Endothelial cell of umbilical vein (primary cell): ENCODE measurements at regions not wholly inside any gene's neighbourhood (a gene's known extent, or its start where the extent isn't known, plus 50 kb on each side); places are given as distances from the start of the nearest gene placed in this dataset.

ENCODE experiments used
- BruUV-seq: library from RNA; stranded (reverse); fragments of 400-500 nt; replicated peaks from 2 replicates; lab custom pipeline; 2021; lab: Mats Ljungman, UMichigan
- CTCF ChIA-PET: fragments of 300-600, 350-600 bp; sonication (Branson Sonifier 250); formaldehyde crosslinking; loops from one replicate; lab custom pipeline; 2021; ENCODE audit warnings: antibody characterized with exemption, inconsistent platforms; lab: Charles Lee
- POLR2A ChIA-PET: fragments of 300-600, 350-600 bp; sonication (Branson Sonifier 250); formaldehyde crosslinking; loops from one replicate; lab custom pipeline; 2021; ENCODE audit warnings: antibody characterized with exemption, inconsistent platforms; lab: Charles Lee
- DNase-seq: peaks from one replicate; pipeline ENCODE4 v3.0.0-alpha.2; 2011; ENCODE audit warnings: low read depth, low spot score
- FAIRE-seq: peaks from 2 replicates; lab custom pipeline; 2011; peaks lifted over from hg19 to GRCh38; lab: Jason Lieb, UNC
- H2AFZ ChIP-seq: 2 replicates; pipeline ENCODE4 v1.6.0; 2012; ENCODE audit warnings: low read depth, low read length, control low read depth, inconsistent platforms
- H3K27ac ChIP-seq: 2 replicates; pipeline ENCODE4 v1.5.1; 2011; ENCODE audit warnings: low read depth, mild to moderate bottlenecking, control low read depth, low read length, moderate library complexity; ENCODE audit not compliant: insufficient read depth
- H3K27me3 ChIP-seq, 2 experiments: 2 replicates each; pipeline versions ENCODE4 v1.6.0 to v1.6.1; 2011; ENCODE audit warnings: low read length in 2 of 2, mixed read lengths in 1 of 2; ENCODE audit not compliant: control insufficient read depth in 2 of 2, insufficient read depth in 2 of 2
- H3K36me3 ChIP-seq, 2 experiments: 2 replicates in 1 of 2; 3 replicates in 1 of 2; pipeline ENCODE4 v1.5.1; 2011; ENCODE audit warnings: low read length in 2 of 2, mild to moderate bottlenecking in 1 of 2, moderate library complexity in 1 of 2; ENCODE audit not compliant: control insufficient read depth in 2 of 2, insufficient read depth in 2 of 2; ENCODE audit errors: extremely low read depth in 1 of 2
- H3K4me1 ChIP-seq: 3 replicates; pipeline ENCODE4 v1.5.1; 2011; ENCODE audit warnings: mild to moderate bottlenecking, low read length; ENCODE audit not compliant: control insufficient read depth, insufficient read depth; ENCODE audit errors: extremely low read depth
- H3K4me2 ChIP-seq: 2 replicates; pipeline ENCODE4 v1.6.1; 2011; ENCODE audit warnings: low read length, control low read depth, mixed read lengths; ENCODE audit not compliant: insufficient read depth
- H3K4me3 ChIP-seq, 3 experiments: fragments of 200-600 bp in 1 of 3; sonication (generic), shearing (Covaris generic) in 1 of 3; replicated peaks in 1 of 3; 2 replicates each; pipeline ENCODE4 v1.5.1; 2011 to 2016; ENCODE audit warnings: control low read depth in 3 of 3, low read length in 3 of 3, mild to moderate bottlenecking in 2 of 3, inconsistent platforms in 1 of 3, low read depth in 1 of 3, moderate library complexity in 1 of 3; ENCODE audit not compliant: insufficient read depth in 1 of 3
- H3K79me2 ChIP-seq: 2 replicates; pipeline ENCODE4 v1.6.0; 2012; ENCODE audit warnings: low read length, inconsistent platforms; ENCODE audit not compliant: control insufficient read depth, insufficient read depth
- H3K9ac ChIP-seq: replicated peaks from 2 replicates; pipeline ENCODE3; 2011; ENCODE audit warnings: low read length, control low read depth; ENCODE audit not compliant: insufficient read depth; ENCODE audit errors: extremely low read depth
- H3K9me1 ChIP-seq: replicated peaks from 3 replicates; pipeline ENCODE4 v1.6.0; 2011; ENCODE audit warnings: mild to moderate bottlenecking, low read length; ENCODE audit not compliant: control insufficient read depth, insufficient read depth; ENCODE audit errors: extremely low read depth
- H3K9me3 ChIP-seq: replicated peaks from 2 replicates; pipeline ENCODE4 v1.5.1; 2012; ENCODE audit warnings: low read length, inconsistent platforms; ENCODE audit not compliant: control insufficient read depth, insufficient read depth
- H4K20me1 ChIP-seq: replicated peaks from 2 replicates; pipeline ENCODE3; 2011; ENCODE audit warnings: mild to moderate bottlenecking, low read length; ENCODE audit not compliant: control insufficient read depth, insufficient read depth; ENCODE audit errors: extremely low read depth
- EZH2 ChIP-seq: IDR thresholded peaks from 2 replicates; pipeline ENCODE4 v1.6.1; 2012; ENCODE audit warnings: borderline replicate concordance, low read depth, mild to moderate bottlenecking, moderate library complexity, low read length, inconsistent platforms; ENCODE audit not compliant: severe bottlenecking
- FOS ChIP-seq: IDR thresholded peaks from 2 replicates; pipeline ENCODE4 v1.6.1; 2011; ENCODE audit warnings: mild to moderate bottlenecking, low read length, moderate library complexity, borderline replicate concordance; ENCODE audit not compliant: insufficient read depth
- GATA2 ChIP-seq: IDR thresholded peaks from 2 replicates; pipeline ENCODE4 v1.7.0; 2011; ENCODE audit warnings: low read depth, mild to moderate bottlenecking, moderate library complexity, mixed read lengths, low read length; ENCODE audit not compliant: insufficient read length, insufficient read depth
- JUN ChIP-seq: IDR thresholded peaks from 2 replicates; pipeline ENCODE4 v1.6.1; 2011; ENCODE audit warnings: borderline replicate concordance, low read depth; ENCODE audit not compliant: insufficient read length, insufficient read depth
- MAX ChIP-seq: IDR thresholded peaks from 2 replicates; pipeline ENCODE4 v1.6.1; 2011; ENCODE audit not compliant: insufficient read depth, insufficient read length
- MYC ChIP-seq: IDR thresholded peaks from one replicate; pipeline ENCODE4 v1.6.1; 2011; ENCODE audit warnings: mild to moderate bottlenecking, low read depth, low read length
- POLR2A ChIP-seq: IDR thresholded peaks from 2 replicates; pipeline ENCODE4 v1.6.1; 2012; ENCODE audit warnings: low read depth, mild to moderate bottlenecking, control low read depth, low read length
- POLR2AphosphoS5 ChIP-seq: IDR thresholded peaks from 2 replicates; pipeline ENCODE4 v1.6.1; 2012; ENCODE audit warnings: low read depth, mild to moderate bottlenecking, control low read depth, low read length, moderate library complexity; ENCODE audit not compliant: insufficient read depth
- dilution Hi-C: fragments of 300-500 bp; cut with MboI; formaldehyde crosslinking; loops from one replicate; pipeline ENCODE4 v1.15.0; 2019; ENCODE audit warnings: low sequenced_read_pairs; ENCODE audit not compliant: extremely low pct_ligation_motif_present
- intact Hi-C: fragments of 100-400 bp; cut with micrococcal nuclease; formaldehyde crosslinking; loops from one replicate; pipeline ENCODE4 v1.10.0; 2022
- TF ChIP-seq, protein P1 (sequence below), 2 donors: IDR thresholded peaks; 1 replicate in 1 of 2; 2 replicates in 1 of 2; pipeline ENCODE4 v1.5.1; 2011; ENCODE audit warnings: low read length in 2 of 2, mild to moderate bottlenecking in 2 of 2, moderate library complexity in 2 of 2, control low read depth in 1 of 2, inconsistent platforms in 1 of 2, low read depth in 1 of 2; ENCODE audit not compliant: insufficient read depth in 1 of 2; ENCODE audit errors: extremely low read depth in 1 of 2

GRCh38 chr4:7118013-7118832, 50.4 kb upstream of the GRPEL1 start:
- H2AFZ ChIP-seq: no peak overlapping the region
- FAIRE-seq (no peak), DNase-seq (no peak)
- CTCF ChIA-PET: no interaction called here
- H3K79me2 ChIP-seq: no peaks in the 10 kb centered on the region
- no peaks in the 10 kb centered on the region for H3K4me1 ChIP-seq
- POLR2A ChIA-PET: no interaction called here
- no peak overlapping the region for H3K4me2 ChIP-seq
- no TSS peak for BruUV-seq
- no peaks in the 10 kb centered on the region for H3K9me1 ChIP-seq
- intact Hi-C loops: no loop called here
- no peak overlapping the region for H3K9ac ChIP-seq
- no peak overlapping the region for H3K4me3 ChIP-seq
- dilution Hi-C loops: no loop called here
- TF ChIP-seq JUN (no peak), FOS (no peak), MYC (no peak), POLR2AphosphoS5 (no peak), GATA2 (no peak), EZH2 (no peak), POLR2A (no peak), MAX (no peak)
- TF ChIP-seq, protein P1, sequence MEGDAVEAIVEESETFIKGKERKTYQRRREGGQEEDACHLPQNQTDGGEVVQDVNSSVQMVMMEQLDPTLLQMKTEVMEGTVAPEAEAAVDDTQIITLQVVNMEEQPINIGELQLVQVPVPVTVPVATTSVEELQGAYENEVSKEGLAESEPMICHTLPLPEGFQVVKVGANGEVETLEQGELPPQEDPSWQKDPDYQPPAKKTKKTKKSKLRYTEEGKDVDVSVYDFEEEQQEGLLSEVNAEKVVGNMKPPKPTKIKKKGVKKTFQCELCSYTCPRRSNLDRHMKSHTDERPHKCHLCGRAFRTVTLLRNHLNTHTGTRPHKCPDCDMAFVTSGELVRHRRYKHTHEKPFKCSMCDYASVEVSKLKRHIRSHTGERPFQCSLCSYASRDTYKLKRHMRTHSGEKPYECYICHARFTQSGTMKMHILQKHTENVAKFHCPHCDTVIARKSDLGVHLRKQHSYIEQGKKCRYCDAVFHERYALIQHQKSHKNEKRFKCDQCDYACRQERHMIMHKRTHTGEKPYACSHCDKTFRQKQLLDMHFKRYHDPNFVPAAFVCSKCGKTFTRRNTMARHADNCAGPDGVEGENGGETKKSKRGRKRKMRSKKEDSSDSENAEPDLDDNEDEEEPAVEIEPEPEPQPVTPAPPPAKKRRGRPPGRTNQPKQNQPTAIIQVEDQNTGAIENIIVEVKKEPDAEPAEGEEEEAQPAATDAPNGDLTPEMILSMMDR (IDR thresholded peaks at IDR 0.05; ENCODE audit: extremely low read depth in 1 of 2, insufficient read depth in 1 of 2, low read depth in 1 of 2, low read length in 2 of 2): no peak
- no peaks in the 10 kb centered on the region for H3K27me3 ChIP-seq
- no peaks in the 10 kb centered on the region for H3K9me3 ChIP-seq
- H3K27ac ChIP-seq: no peak overlapping the region
- no peaks in the 10 kb centered on the region for H3K36me3 ChIP-seq
- no peaks in the 10 kb centered on the region for H4K20me1 ChIP-seq
